HG03045 (cell line): ENCODE measurements at regions not wholly inside any gene's neighbourhood (a gene's known extent, or its start where the extent isn't known, plus 50 kb on each side); places are given as distances from the start of the nearest gene placed in this dataset.

ENCODE experiments used
- ATAC-seq: cut with Tn5 transposase; IDR thresholded peaks from one replicate; pipeline ENCODE4 v1.9.1; 2021; ENCODE audit warnings: mild to moderate bottlenecking, moderate library complexity; ENCODE audit not compliant: unreplicated experiment

DNA sequence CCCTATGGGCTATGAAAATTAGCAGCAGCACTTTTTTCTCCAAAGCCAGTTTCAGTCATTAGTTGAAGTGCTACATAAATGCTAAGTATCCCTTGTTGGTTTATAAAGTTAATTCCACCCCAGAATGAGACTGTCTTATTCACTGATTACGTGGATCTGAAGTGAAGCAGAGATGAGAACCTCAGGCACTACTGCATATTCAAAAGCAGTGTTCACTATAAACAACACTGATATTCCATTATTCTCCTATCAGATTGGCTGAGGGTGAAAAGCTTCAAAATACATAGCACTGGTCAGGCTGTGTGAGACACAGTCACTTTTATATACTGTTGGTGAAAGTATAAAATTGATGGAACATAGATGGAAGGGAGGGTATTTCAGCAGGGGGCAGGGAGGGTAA lies 395.7 kb upstream of the RARB start:
- ATAC-seq, result no peak

- ATAC-seq, result peak; percentile 77
These were observed 394.5 kb upstream of the RARB start for GRCh38 chr3:25033407-25034029.

DNA sequence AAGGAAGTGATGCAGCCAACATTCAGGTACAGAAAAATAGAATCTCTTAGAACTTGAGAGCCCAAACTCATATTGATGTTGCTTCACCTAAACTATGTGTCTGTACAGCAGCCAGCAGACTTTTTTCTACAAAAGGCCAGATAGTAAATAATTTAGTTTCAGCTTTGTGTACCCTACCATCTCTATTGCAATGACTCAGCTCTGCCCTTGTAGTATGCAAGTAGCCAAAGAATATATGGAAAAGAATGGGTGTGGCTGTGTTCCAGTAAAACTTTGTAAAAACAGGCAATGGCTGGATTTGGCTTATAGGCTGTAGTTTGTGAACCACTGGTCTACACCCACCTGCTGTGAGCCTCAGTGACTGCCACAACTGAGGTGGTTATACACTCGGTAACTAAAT lies 392.5 kb upstream of the RARB start:
- no peak for ATAC-seq

DNA sequence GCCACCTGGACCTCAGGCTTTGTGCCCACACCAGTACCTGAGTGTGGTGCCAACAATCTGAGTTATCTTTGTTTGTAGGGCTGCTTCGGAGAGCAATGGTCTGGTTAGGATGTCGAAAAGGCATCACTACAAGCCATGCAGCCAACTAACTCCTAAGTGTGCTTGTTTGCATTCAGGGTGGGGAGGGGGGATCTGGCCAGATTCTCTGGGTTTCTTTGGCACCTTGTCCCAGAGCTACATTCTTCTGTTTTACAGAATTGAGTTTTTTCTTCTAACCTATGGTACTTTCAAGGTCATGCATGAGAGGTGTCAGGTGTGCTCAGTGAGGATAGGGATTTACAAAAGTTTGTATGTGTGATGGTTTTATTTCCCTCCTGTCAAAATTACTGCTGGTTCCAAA lies 391.4 kb upstream of the RARB start:
- no peak for ATAC-seq

GRCh38 chr3:25037049-25037547 lies 391.0 kb upstream of the RARB start:
- ATAC-seq, result no peak

- no peak for ATAC-seq
These were observed 389.8 kb upstream of the RARB start for GRCh38 chr3:25038271-25038670.

GRCh38 chr3:25038922-25039321 lies 389.1 kb upstream of the RARB start:
- no peak for ATAC-seq

DNA sequence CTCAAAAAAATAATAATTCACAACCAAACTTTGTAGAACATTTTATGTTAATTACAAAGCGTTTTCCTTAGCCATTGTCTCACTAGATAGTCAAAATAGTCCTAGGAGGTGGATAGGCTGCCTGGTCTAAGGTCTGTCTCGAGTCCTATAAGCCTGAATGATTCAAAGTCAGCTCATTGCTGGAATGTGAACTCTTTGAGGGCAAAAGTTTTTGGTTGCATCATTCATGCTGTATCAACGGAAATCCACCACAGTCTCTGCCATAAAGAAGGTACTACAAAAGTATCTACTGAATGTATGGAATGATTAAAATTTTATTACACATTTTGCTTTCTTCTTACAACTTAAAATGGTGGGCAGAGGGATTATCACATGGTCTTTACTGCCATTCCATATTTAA lies 387.3 kb upstream of the RARB start:
- no peak for ATAC-seq

DNA sequence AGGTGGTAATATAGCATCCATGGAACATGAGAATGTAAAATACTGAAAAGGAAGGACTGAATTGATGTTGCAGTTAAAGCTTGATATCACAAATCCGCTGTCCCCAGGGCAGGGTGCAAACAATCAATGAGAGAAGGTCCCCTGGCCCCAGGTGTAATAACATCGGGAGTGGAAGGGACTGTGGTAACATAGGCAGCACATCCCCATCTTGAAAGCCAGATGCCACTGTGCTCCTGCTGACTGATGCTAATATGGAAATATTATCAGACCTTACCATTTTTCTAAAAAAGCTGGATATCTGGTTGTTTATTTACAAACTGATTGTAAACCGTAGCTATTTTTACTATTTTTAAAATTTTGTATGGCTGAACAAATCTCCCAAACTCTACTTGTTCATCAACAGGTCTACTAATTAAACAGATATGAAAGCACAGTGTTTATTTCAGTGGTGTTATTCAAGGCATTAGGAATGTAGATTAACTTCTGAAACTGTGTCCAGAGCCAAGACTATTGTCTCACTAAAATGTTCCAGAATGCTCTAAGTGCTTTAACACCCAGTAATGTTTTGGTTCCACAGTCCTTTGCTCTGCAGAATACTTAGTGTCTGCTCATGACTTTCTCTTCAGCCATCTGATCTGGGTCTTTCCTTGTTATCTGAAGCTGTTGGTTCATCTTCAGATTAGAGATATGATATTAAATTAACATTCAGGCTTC lies 386.0 kb upstream of the RARB start:
- no peak for ATAC-seq

GRCh38 chr3:25043177-25043576 lies 384.9 kb upstream of the RARB start:
- no peak for ATAC-seq

GRCh38 chr3:25043749-25044148 lies 384.3 kb upstream of the RARB start:
- ATAC-seq, result no peak

DNA sequence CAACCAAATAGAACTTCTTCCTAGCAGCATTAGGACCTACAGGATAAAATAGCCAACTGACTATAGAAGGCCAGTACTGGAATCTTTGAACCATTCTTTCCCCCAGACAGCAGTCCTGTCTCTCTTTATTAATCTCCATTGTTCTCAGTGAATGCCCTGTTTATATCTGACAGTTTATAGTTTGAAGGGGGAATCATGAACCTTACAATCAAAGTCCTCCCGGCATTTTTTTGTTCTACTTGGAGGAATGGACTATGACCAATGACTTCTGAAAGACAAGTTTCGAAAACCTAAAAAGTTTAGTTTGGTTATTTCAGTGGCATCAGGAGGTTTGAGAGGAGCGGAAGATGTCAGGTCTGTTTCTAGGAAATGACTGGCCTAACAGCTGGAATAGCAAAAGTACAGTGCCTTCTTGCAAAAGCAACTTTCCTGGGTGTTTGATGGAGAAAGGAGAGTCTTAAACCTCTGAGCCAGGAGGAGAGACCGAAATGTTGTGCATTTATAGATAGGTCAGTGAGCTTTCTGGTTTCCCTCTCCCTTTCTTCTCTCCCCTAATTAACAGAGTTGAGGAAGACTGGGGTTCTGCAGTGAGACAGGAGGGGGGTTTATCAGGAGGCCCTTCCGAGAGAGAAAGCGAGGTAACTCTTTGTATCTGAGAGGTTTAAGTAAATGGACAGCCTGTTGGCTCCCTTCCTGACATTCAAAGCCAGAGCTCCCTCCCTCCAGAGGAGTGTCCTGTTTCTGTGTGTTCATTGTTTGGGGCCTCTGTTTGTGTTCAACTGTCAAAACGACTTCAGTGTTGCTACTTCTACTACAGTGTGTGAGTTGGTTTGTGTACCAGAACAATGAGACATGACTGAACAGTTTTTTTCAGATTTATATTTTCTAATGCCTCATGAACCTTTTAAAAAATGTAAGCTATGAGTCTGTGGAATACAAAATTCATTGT lies 383.0 kb upstream of the RARB start:
- no peak for ATAC-seq

DNA sequence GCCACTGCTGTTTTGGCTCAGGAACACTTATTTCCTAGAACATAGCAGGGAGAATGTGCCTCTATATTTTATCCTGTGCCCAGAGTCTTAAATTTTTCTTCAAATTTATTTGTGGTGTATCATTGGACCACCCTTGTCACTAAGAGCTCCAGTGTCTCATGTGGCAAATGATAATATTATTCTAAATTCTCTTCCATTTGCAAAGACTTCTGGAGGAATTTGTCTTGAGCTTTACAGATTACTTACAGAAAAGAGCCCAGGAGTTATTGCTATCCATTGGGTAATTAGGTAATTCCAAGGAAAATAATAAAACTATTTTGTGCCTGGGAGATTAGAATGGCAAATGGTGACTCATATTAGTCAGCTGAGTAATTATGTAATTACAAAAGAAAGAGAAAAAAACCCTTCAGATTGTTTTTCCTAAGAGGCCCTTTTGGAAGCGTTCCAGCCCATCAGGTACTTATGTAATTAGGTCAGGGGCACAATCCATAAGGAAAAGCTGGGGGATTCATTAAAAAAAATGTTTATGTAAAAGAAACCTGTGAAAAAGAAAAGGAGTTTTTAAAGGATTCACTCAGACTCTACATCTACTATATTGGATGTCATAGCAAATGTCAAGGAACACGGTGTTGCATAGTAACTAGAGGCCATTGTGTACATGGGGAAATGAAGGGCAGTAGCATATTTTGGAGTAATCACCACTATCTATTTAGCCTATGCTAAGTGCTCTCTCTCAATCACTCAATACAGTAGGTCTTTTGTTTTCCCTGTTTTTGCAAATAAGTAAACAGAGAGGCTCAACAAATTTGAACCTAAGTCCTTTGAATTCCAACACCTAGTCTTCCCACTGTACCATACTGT lies 380.9 kb upstream of the RARB start:
- ATAC-seq, result no peak

DNA sequence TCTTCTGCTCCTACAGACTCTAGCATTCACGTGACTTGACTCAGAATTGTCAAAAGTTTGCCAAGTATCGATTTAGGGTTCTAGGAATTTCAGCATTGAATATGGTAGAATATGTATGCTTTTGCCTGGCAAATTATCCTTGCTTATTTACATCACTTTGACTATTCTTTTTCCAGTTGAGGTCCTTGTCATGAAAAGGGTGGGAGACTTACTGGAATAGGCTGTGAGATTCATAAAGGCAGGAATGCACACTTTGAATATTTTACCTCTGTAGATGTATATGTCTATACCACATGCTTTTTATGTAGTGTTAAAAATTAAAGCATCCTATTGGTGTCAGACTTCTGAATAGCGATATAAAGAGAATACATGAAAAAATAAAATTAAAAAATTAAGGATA lies 378.8 kb upstream of the RARB start:
- no peak for ATAC-seq

DNA sequence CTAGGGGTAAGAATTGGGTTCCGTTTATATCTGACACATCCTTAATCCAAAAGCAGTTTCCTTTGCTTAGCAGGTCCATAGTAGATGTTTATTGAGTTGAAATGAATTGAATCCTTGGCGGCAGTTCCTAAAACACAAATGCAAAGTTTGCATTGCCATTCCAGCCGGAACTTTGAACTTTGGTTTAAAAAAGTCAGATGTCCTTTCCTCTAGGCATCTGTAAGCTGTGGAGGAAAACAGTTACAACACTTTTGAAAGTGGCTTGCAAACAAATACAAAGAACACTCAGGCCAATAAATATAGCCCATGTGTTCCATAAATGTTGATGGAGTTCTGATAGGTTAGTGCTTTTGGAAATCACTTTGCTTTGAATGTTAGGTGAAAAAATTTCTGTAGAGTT lies 374.7 kb upstream of the RARB start:
- ATAC-seq, result no peak

GRCh38 chr3:25056036-25056755 lies 371.9 kb upstream of the RARB start:
- no peak for ATAC-seq

GRCh38 chr3:25056803-25057351 lies 371.2 kb upstream of the RARB start:
- ATAC-seq, result no peak

DNA sequence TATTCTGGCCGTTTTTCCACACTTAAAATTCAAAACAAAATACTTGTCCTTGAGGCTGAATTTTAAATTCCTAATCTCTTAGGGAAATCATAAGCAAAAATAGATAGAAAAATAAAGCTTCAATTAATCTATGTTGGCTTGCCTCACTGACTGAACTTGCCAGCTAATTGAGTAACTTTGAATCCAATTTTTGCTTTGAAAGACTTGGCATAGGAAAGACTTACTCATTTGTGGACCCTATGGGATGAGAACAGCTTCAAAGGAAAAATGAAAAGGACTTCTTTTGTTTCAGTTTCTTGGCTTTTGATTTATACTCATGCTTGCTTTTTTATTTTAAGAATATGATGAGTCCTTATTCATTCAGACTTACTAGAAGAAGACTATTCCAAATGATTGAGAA lies 370.7 kb upstream of the RARB start:
- no peak for ATAC-seq

GRCh38 chr3:25064681-25065080 lies 363.4 kb upstream of the RARB start:
- ATAC-seq, result no peak

- ATAC-seq, result no peak
These were observed 358.1 kb upstream of the RARB start for GRCh38 chr3:25069970-25070369.
